Stimulated activated CD4-positive, alpha-beta T cell treated with anti-CD3 and anti-CD28 coated beads, Interleukin-4, amount 100 ng/mL, for 4 hours (primary cell): ENCODE measurements at regions not wholly inside any gene's neighbourhood (a gene's known extent, or its start where the extent isn't known, plus 50 kb on each side); places are given as distances from the start of the nearest gene placed in this dataset.

Source experiments
- DNase-seq, 2 experiments: peaks; one replicate each; pipeline ENCODE4 v3.0.0-alpha.2; 2020

- DNase-seq = no peak
Measured at GRCh38 chr3:176969066-176969465, 228.2 kb downstream of the TBL1XR1 start.

DNA sequence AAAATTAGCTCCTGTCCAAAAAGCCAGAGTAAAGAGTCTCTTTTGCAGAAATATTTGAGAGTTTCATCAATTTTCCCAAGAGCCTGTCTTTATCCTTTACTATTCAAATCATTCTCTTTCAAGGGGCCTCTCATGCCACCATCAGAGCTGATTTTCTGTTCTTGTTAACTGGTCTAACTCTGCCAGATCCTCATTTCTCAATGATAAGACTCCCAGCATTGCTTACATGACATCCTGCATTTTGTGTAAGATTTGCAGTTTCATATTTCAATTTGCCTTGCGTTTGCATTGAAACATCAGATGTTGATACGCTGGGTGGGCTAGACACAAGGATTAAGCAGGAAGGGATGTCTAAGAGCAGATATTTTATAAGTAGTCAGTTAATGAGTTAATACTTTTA, 228.7 kb downstream of the TBL1XR1 start:
- DNase-seq = no peak

DNA sequence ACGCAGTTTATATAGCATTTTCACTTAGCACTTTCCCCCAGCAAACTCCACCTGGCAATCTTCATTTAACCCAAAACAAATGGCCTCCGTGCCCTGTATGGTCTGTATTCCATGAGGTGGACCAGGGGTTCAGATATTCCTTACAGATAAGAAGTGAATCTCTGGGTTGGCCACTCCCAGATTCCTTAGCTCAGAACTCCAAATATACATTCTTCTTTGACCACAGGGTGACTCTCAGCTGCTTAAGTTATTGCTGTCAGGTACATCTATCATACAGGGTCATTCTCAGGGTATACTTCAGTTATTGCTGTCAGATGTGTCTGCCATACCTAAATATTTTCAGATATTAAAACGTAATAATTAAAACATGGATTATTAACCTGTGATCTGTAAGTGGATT, 229.8 kb downstream of the TBL1XR1 start:
- DNase-seq = no peak

- no peak for DNase-seq
Measured at GRCh38 chr3:176964661-176965060, 232.6 kb downstream of the TBL1XR1 start.

DNA sequence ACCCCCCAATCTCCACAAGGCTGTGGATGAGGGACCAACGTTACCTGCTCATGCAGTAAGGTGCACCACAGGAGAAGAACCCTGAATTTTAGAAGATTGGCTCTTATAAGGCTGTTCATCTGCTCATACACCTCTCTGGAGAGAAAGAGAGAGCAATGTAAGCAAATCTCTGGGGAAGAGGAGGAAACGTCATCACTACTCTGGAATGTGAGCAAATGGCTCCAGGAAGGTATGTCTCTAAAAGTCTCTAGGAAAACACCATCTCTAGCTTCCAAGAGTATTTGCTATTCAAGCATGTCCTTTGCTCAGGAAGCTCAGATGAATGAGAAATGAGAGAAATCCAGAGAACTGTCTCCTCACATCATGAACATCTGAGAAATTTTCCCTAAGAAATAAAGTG, 235.4 kb downstream of the TBL1XR1 start:
- no peak for DNase-seq

- DNase-seq = no peak
Measured at GRCh38 chr3:176959867-176960266, 237.4 kb downstream of the TBL1XR1 start.

DNA sequence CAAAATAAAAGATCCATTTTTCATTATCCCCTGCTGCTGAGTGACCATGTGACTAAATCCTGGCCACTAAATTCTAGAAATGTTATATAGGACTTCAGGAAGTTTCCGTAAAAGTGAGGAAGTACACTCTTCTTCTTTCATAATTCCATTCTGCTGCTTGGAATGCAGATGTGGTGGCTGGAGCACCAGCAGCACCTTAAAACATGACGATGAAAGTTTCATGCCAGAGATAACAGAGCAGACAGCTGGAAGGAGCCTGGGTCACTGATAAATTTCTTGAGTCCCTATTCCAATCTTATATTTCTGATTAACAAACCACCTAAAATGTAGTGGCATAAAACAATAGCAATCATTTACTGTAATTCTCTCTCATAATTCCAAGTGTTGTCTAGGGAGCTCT, 238.7 kb downstream of the TBL1XR1 start:
- DNase-seq = no peak

GRCh38 chr3:176954517-176954916, 242.8 kb downstream of the TBL1XR1 start:
- no peak for DNase-seq

DNA sequence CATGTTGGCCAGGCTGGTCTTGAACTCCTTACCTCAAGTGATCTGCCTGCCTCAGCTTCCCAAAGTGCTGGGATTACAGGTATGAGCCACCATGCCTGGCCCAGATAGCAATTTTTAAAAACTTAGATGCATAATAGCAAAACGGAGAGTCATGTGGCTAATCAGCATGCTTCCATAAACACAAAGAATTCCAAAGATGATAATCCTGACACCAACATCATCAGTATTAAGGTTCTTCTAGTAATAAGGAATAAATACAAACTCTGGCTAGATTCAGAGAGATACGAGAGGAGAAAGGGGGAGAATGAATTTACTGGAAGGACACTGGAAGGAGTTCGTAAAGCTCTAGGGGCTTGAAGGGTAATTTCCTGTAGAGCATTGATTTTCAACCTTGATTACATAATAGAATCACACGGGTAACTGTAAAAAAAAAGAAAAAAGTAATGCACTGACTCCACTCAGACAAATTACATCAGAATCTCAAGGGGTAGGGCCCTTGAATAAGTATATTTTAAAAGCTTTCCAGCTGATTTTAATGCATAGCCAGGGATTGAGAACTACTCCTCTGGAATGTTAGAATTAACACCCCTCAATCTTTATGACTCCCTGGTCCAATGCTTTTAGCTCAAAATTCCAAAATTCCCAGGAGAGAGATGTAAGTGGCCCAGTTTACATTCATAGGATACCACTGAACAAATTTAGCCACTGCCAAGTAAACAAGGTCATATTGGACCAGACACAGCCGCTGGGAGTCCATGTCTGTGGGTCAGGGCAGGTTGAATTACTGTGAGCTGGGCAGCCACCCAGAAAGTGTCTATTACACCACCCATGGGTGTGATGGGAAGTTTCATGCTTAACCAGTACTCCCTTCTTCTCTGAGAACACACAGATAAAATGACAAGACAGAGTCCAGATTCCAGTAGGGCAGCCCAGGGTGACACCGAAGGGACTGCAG, 243.9 kb downstream of the TBL1XR1 start:
- DNase-seq = no peak

GRCh38 chr3:176951586-176952292, 245.5 kb downstream of the TBL1XR1 start:
- DNase-seq = no peak

DNA sequence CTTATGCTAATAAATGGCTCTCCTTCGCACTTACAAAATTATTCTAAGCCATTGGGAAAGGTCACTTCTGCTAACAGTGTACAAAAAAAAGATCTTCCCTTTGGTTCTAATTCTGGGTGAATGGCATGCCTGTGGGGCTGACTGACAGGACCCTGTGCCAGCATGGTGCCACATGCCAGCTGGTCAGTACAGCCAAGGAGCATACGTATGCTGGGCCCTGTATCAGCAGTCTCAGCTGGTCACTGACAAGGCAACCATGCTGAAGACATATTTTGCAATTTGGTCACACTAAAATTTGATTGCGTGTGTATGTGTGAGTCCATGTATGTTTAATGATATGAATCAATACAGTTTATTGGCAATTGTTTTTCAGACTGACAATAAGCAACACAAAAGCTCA, 246.1 kb downstream of the TBL1XR1 start:
- DNase-seq = no peak

- DNase-seq = no peak
Measured at GRCh38 chr3:176950743-176951142, 246.5 kb downstream of the TBL1XR1 start.

DNA sequence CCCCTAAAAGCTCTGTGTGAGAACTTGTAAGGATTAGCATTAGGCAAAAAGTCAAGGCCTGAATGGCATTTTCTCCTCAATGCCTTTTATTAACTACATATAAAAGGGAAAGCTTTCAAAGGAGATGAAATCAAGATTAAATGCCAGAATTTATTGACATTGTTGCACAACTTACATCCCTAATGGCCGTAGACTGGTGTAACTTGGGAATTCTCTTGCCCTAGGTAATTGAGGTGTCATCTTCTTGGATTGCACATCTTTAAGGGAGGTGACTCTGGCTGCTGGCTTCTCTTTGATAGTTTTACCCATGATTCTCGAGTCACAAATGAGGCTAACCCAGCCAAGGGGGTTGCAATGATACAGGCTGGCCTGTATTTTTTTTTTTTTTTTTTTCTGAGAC, 249.1 kb downstream of the TBL1XR1 start:
- DNase-seq = no peak

DNA sequence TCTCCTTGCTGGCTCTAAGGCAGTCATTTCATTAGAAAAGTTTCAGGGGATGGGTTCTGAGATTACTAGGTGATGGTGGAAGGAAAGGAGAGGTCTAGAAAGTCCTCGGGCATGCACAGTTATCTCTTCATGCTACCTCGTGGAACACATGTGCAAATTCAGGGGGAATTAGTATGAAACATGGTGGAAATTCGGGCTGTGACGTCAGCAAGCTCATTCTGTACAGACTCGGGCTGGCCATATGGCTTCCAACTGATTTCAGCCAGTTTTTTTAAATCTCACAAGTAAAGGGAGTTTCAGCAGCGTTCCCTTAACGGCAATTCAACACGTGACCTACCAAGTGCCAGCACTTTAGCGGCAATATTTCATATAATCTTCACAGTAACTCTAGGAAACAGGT, 251.1 kb downstream of the TBL1XR1 start:
- DNase-seq = no peak

DNA sequence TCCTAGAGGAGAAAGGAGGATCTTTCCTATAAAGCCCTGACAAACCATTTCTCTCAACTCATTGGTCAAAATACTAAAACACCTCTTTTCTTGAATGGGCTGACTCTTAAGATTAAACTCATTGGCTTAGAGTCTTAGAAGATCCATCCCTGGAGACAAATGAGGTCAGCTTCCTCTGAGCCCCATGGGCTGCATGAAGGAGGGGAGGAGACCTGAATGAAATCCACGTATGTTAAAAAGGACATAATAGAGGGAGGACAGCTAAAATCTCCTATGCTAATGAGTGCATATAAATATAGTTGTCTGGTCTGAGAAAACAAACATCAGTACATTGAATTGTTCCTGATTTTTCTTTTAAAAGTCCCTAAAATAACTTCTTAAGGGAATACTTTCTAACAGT, 255.0 kb downstream of the TBL1XR1 start:
- no peak for DNase-seq

DNA sequence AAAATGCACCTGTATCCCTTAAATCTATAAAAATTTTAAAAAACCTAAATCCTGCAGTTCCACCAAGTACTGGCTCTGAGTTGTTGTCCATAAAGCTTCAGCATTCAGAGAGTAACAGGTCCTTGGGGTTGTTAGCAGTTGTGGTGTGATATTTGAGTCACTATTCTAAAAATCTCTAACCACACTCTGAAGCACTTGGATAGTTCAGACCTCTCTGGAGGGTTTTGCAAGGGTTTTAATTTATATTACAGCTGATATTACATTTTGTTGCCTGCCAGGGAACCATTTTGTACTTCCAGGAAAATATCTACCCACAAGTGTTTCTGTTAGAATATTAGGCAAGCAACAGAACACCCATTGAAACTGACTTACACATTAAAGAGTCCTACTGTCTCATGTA, 255.6 kb downstream of the TBL1XR1 start:
- no peak for DNase-seq

- DNase-seq = no peak
Measured at GRCh38 chr3:176939022-176939817, 258.1 kb downstream of the TBL1XR1 start.

- DNase-seq = no peak
Measured at GRCh38 chr3:176937994-176938393, 259.3 kb downstream of the TBL1XR1 start.

DNA sequence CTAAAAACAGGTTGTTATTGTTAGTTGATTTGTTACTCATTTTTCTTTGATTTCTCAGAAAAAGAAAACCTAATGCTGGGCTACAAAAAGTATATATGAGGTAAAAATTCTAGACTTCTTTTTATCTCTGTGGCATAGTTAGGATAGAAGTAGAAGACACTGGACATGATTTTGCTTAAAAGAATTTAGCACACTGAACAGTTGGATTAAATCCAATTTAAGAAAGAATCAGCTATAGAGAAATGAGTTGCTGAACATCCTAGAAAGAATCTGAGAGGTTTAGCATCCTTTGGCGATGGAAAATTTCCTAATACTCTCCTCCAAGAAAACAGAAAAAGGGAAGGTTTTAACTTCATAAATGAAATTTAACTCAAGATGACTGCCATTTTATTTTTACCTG, 259.7 kb downstream of the TBL1XR1 start:
- no peak for DNase-seq

- DNase-seq = no peak
Measured at GRCh38 chr3:176935194-176935888, 261.9 kb downstream of the TBL1XR1 start.

GRCh38 chr3:176934698-176935097, 262.6 kb downstream of the TBL1XR1 start:
- DNase-seq = no peak

DNA sequence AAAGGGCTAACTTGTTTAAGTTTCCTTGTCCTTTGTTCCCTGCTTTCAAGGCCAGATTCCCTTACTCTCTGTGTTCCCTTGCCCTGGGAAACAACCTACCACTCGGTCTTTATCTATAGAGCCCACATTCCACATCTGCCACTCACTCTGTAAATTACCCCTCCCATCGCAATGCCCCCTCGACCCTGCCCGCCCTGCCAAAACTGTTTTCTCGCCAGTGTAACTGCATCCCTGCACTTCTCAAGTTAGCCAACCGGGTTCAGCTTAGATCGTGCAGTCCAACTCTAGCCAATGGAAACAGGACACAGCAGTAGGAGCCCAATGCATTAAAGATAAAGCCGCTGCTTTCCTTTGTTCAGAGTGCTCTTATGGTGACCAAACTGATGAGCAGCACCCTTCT, 263.6 kb downstream of the TBL1XR1 start:
- no peak for DNase-seq

DNA sequence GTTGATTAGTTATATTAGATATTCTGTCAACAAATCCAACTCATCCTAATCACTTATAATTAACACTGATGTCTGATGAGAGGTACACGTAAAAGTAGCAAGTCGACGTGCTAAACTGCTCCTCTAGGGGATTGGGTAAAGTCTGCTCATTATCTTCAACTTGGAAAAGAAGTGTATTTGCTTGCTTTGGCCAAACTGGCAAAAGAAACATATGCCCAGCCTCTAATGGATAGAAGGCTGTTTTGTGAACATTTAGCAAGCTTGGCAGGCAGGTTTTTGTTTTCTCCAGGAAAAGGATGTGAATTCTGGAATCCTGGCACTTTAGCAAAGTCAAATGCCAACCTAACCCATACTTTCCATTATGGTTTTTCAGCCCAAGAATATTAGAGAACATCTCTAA, 264.8 kb downstream of the TBL1XR1 start:
- no peak for DNase-seq
